Fibroblast of the aortic adventitia (primary cell): ENCODE measurements at regions not wholly inside any gene's neighbourhood (a gene's known extent, or its start where the extent isn't known, plus 50 kb on each side); places are given as distances from the start of the nearest gene placed in this dataset.

ENCODE experiments used
- DNase-seq: peaks from one replicate; pipeline ENCODE4 v3.0.0-alpha.2; 2010; ENCODE audit warnings: low read depth
- H3K4me3 ChIP-seq: 2 replicates; pipeline ENCODE4 v1.5.1; 2011; ENCODE audit warnings: low read depth, mild to moderate bottlenecking, control low read depth, low read length, moderate library complexity
- CTCF ChIP-seq: IDR thresholded peaks from 2 replicates; pipeline ENCODE4 v1.5.1; 2011; ENCODE audit warnings: mild to moderate bottlenecking, low read length, control low read depth, inconsistent platforms; ENCODE audit not compliant: insufficient read depth

- H3K4me3 ChIP-seq = no peak overlapping the region
- TF ChIP-seq CTCF = no peak
- DNase-seq = no peak
These were observed 121.9 kb upstream of the ODAD2 start for GRCh38 chr10:28120795-28121194.

- TF ChIP-seq CTCF = no peak
- peak; percentile 39 for DNase-seq
- no peak overlapping the region for H3K4me3 ChIP-seq
These were observed 121.3 kb upstream of the ODAD2 start for GRCh38 chr10:28120043-28120749.

- TF ChIP-seq CTCF = no peak
- no peak for DNase-seq
- H3K4me3 ChIP-seq = no peak overlapping the region
These were observed 120.2 kb upstream of the ODAD2 start for GRCh38 chr10:28118985-28119628.

- DNase-seq = no peak
- no peak for TF ChIP-seq CTCF
- H3K4me3 ChIP-seq = no peak overlapping the region
These were observed 114.3 kb upstream of the ODAD2 start for GRCh38 chr10:28113202-28113601.

GRCh38 chr10:28111712-28112111, 112.8 kb upstream of the ODAD2 start:
- no peak for TF ChIP-seq CTCF
- peak; percentile 28 for DNase-seq
- no peak overlapping the region for H3K4me3 ChIP-seq

GRCh38 chr10:28105561-28105960, 106.7 kb upstream of the ODAD2 start:
- no peak for DNase-seq
- TF ChIP-seq CTCF = no peak
- no peak overlapping the region for H3K4me3 ChIP-seq
